DND-41 (cell line): ENCODE measurements at regions not wholly inside any gene's neighbourhood (a gene's known extent, or its start where the extent isn't known, plus 50 kb on each side); places are given as distances from the start of the nearest gene placed in this dataset.

ENCODE experiments used
- ATAC-seq: fragments of 200-7000 bp; cut with Tn5 transposase; 3 replicates; pipeline ENCODE4 v1.9.1; 2021; ENCODE audit warnings: low read depth; ENCODE audit not compliant: insufficient read depth
- DNase-seq: peaks from one replicate; pipeline ENCODE4 v3.0.0-alpha.2; 2020
- H2AFZ ChIP-seq: 2 replicates; pipeline ENCODE4 v1.6.0; 2012; ENCODE audit warnings: low read depth, low read length
- H3K27ac ChIP-seq: 2 replicates; pipeline ENCODE4 v1.5.1; 2012; ENCODE audit warnings: low read length, inconsistent platforms
- H3K27me3 ChIP-seq: fragments of 200-600 bp; sonication (generic); 2 replicates; pipeline ENCODE4 v1.6.0; 2012; ENCODE audit warnings: low read length, mild to moderate bottlenecking, inconsistent platforms; ENCODE audit not compliant: insufficient read depth, poor library complexity
- H3K36me3 ChIP-seq: 2 replicates; pipeline ENCODE4 v1.5.1; 2012; ENCODE audit warnings: low read length, inconsistent platforms; ENCODE audit not compliant: insufficient read depth
- H3K4me1 ChIP-seq: 2 replicates; pipeline ENCODE4 v1.5.1; 2012; ENCODE audit warnings: mild to moderate bottlenecking, low read length; ENCODE audit not compliant: insufficient read depth
- H3K4me2 ChIP-seq: 2 replicates; pipeline ENCODE4 v1.6.0; 2012; ENCODE audit warnings: mild to moderate bottlenecking, moderate library complexity, low read length, inconsistent platforms; ENCODE audit not compliant: insufficient read depth
- H3K4me3 ChIP-seq, 2 experiments: fragments of 200-600 bp in 1 of 2; shearing (Covaris generic) in 1 of 2; 2 replicates each; pipeline ENCODE4 v1.5.1; 2012 to 2016; ENCODE audit warnings: inconsistent platforms in 2 of 2, low read length in 2 of 2, mild to moderate bottlenecking in 2 of 2, low read depth in 1 of 2, moderate library complexity in 1 of 2
- H3K79me2 ChIP-seq: 2 replicates; pipeline ENCODE4 v1.6.0; 2012; ENCODE audit warnings: low read length, inconsistent platforms; ENCODE audit not compliant: insufficient read depth
- H3K9ac ChIP-seq: 2 replicates; pipeline ENCODE4 v1.6.0; 2012; ENCODE audit warnings: low read depth, mild to moderate bottlenecking, inconsistent platforms, low read length, moderate library complexity
- H3K9me3 ChIP-seq: 2 replicates; pipeline ENCODE4 v1.5.1; 2012; ENCODE audit warnings: low read length, moderate library complexity, mild to moderate bottlenecking, inconsistent platforms; ENCODE audit not compliant: insufficient read depth, severe bottlenecking
- H4K20me1 ChIP-seq: 2 replicates; pipeline ENCODE4 v1.6.0; 2012; ENCODE audit warnings: low read length; ENCODE audit not compliant: insufficient read depth
- EZH2 ChIP-seq: IDR thresholded peaks from 3 replicates; pipeline ENCODE4 v1.6.1; 2012; ENCODE audit warnings: borderline replicate concordance, low read depth, mild to moderate bottlenecking, moderate library complexity, low read length, inconsistent platforms; ENCODE audit not compliant: severe bottlenecking
- TF ChIP-seq, protein P1 (sequence below): IDR thresholded peaks from 2 replicates; pipeline ENCODE4 v1.5.1; 2012; ENCODE audit warnings: borderline replicate concordance, low read length, moderate library complexity, mild to moderate bottlenecking; ENCODE audit not compliant: poor library complexity, severe bottlenecking; ENCODE audit errors: extremely low read depth

DNA sequence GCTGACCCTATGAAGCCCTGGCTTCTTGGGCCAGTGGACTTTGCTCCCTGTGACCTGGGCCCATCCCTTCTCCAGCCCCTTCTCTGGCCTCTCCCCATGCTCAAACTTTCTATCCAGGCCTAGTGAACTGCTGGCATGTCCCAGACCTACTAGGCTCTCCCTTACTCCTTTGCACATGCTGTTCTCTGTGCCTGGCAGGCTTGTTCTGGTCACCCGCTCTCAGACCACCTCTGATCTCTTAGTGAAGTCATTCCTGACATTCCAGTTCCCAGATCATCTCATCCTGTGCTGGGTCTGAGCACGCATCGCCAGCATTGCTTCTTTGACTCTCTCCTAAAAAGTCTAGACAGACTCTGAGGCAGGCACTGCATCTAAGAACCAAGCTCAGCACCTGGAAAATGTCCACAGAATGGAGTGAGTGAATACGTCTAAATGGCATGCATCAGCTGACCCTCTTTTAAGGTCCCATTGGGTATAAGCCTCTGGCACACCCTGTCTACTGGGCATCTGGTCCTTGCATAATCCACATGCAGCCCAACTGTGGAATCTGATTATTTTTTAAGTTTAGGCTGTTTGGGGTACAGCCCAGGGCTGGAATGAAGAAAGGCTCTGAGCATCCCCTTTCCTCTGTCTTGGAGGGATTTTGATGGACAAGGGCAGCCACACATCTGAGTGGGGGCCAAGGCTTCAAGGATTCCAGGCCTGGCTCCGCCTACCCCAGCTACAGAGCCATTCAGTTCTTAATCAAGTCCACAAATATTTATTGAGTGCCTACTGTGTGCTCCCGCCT, 130.6 kb upstream of the HAAO start:
- no peak overlapping the region for H3K9ac ChIP-seq
- DNase-seq (no peak), ATAC-seq (no peak)
- no peaks in the 10 kb centered on the region for H3K36me3 ChIP-seq
- H3K9me3 ChIP-seq = no peaks in the 10 kb centered on the region
- no peaks in the 10 kb centered on the region for H3K4me1 ChIP-seq
- H3K4me3 ChIP-seq = no peak overlapping the region
- no peaks in the 10 kb centered on the region for H3K27me3 ChIP-seq
- H3K4me2 ChIP-seq = no peak overlapping the region
- H3K27ac ChIP-seq = no peak overlapping the region
- H3K79me2 ChIP-seq = no peaks in the 10 kb centered on the region
- no peaks in the 10 kb centered on the region for H4K20me1 ChIP-seq
- H2AFZ ChIP-seq = no peak overlapping the region
- no peak for TF ChIP-seq EZH2

DNA sequence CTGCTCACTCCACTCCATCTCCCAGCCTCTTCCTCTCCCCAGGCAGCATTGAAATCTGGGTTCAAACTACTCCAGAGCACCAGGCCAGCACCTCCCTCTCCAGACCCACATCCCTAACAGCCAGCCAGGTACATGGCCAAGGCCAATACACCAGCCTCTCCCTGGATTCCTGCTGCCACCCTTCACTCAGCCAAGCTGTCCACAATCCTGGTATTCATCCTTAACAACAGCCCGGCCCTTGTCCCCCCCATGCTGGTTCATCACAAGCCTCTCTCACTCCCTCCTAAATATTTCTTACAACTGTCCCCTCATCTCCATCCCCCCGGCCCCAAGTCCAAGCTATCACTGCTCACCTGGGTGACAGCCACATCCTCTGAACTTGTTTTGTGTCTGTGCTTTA, 129.9 kb upstream of the HAAO start:
- Histone ChIP-seq H3K27me3 (no peaks in the 10 kb centered on the region), H3K79me2 (no peaks in the 10 kb centered on the region), H3K4me3 (no peak overlapping the region), H4K20me1 (no peaks in the 10 kb centered on the region), H3K27ac (no peak overlapping the region), H2AFZ (no peak overlapping the region), H3K36me3 (no peaks in the 10 kb centered on the region), H3K9me3 (no peaks in the 10 kb centered on the region), H3K4me1 (no peaks in the 10 kb centered on the region), H3K9ac (no peak overlapping the region), H3K4me2 (no peak overlapping the region)
- no peak for TF ChIP-seq EZH2
- TF ChIP-seq, protein P1, sequence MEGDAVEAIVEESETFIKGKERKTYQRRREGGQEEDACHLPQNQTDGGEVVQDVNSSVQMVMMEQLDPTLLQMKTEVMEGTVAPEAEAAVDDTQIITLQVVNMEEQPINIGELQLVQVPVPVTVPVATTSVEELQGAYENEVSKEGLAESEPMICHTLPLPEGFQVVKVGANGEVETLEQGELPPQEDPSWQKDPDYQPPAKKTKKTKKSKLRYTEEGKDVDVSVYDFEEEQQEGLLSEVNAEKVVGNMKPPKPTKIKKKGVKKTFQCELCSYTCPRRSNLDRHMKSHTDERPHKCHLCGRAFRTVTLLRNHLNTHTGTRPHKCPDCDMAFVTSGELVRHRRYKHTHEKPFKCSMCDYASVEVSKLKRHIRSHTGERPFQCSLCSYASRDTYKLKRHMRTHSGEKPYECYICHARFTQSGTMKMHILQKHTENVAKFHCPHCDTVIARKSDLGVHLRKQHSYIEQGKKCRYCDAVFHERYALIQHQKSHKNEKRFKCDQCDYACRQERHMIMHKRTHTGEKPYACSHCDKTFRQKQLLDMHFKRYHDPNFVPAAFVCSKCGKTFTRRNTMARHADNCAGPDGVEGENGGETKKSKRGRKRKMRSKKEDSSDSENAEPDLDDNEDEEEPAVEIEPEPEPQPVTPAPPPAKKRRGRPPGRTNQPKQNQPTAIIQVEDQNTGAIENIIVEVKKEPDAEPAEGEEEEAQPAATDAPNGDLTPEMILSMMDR = no peak
- ATAC-seq = no peak
- no peak for DNase-seq

- Histone ChIP-seq H3K27ac (no peak overlapping the region), H3K4me1 (no peaks in the 10 kb centered on the region), H3K27me3 (no peaks in the 10 kb centered on the region), H4K20me1 (no peaks in the 10 kb centered on the region), H3K9ac (no peak overlapping the region), H3K4me3 (no peak overlapping the region), H3K79me2 (no peaks in the 10 kb centered on the region), H3K4me2 (no peak overlapping the region), H3K9me3 (no peaks in the 10 kb centered on the region), H2AFZ (no peak overlapping the region), H3K36me3 (no peaks in the 10 kb centered on the region)
- DNase-seq (no peak), ATAC-seq (no peak)
- no peak for TF ChIP-seq EZH2
- TF ChIP-seq, protein P1 = no peak
These were observed 129.3 kb upstream of the HAAO start for GRCh38 chr2:42921721-42922120.

GRCh38 chr2:42921147-42921520, 128.8 kb upstream of the HAAO start:
- H3K9me3 ChIP-seq = no peaks in the 10 kb centered on the region
- ATAC-seq (no peak), DNase-seq (no peak)
- TF ChIP-seq, protein P1 = no peak
- no peak overlapping the region for H2AFZ ChIP-seq
- H4K20me1 ChIP-seq = no peaks in the 10 kb centered on the region
- no peaks in the 10 kb centered on the region for H3K27me3 ChIP-seq
- no peaks in the 10 kb centered on the region for H3K4me1 ChIP-seq
- H3K9ac ChIP-seq = no peak overlapping the region
- no peak overlapping the region for H3K4me3 ChIP-seq
- H3K4me2 ChIP-seq = no peak overlapping the region
- H3K27ac ChIP-seq = no peak overlapping the region
- no peaks in the 10 kb centered on the region for H3K36me3 ChIP-seq
- H3K79me2 ChIP-seq = no peaks in the 10 kb centered on the region
